GM10266 (cell line): ENCODE measurements at regions not wholly inside any gene's neighbourhood (a gene's known extent, or its start where the extent isn't known, plus 50 kb on each side); places are given as distances from the start of the nearest gene placed in this dataset.
"Not testable (repeated sequence)": the region's sequence is repeated elsewhere in the genome, so short reads cannot be mapped to it uniquely, and the experiment has no call there.

Source experiments
- DNase-seq: peaks from one replicate; pipeline ENCODE4 v3.0.0; 2012; ENCODE audit errors: extremely low spot score
- TF ChIP-seq, protein P1 (sequence below): IDR thresholded peaks from 2 replicates; pipeline ENCODE4 v1.5.1; 2012; ENCODE audit warnings: mild to moderate bottlenecking, low read depth; ENCODE audit not compliant: control insufficient read depth, insufficient read depth; ENCODE audit errors: missing control alignments

DNA sequence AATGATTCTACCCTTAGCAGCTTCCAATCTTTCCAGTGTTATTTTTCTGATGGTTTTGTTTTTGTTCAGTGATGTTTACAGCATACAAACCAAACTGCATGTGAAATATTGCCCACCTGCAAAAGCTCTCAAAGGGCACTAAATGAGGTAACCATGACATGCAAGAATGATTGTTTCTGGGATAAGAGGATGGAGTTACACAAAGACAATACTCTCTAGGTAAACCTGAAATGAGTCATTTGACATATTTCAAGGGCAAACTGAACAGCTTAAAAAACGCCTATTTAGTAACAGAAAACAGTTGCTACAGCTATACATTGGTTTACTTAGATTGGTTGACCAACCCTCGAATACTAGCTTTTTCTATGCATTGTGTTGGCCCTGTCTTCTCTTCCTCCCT, 481.7 kb downstream of the ZPLD1 start:
- TF ChIP-seq, protein P1, sequence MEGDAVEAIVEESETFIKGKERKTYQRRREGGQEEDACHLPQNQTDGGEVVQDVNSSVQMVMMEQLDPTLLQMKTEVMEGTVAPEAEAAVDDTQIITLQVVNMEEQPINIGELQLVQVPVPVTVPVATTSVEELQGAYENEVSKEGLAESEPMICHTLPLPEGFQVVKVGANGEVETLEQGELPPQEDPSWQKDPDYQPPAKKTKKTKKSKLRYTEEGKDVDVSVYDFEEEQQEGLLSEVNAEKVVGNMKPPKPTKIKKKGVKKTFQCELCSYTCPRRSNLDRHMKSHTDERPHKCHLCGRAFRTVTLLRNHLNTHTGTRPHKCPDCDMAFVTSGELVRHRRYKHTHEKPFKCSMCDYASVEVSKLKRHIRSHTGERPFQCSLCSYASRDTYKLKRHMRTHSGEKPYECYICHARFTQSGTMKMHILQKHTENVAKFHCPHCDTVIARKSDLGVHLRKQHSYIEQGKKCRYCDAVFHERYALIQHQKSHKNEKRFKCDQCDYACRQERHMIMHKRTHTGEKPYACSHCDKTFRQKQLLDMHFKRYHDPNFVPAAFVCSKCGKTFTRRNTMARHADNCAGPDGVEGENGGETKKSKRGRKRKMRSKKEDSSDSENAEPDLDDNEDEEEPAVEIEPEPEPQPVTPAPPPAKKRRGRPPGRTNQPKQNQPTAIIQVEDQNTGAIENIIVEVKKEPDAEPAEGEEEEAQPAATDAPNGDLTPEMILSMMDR = no peak
- DNase-seq = no peak

DNA sequence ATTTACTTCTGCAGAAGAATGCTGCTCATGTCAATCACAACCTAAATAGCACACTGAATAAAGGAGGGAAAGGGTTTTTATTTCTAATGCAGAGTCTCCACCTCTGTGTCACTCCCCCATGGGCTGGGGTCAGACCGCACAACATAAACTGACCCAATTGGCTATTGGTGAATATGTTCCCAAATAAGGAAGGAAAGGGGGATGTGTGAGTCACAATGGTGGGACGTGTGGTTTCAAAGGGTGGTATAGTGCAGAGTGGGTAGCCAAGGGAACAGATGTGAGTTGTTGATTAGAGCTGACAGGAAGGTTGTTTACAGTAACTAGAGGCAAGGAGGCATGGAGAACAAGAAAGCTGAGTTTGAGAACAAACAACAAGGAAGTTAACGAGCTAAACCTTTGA, 491.8 kb downstream of the ZPLD1 start:
- no peak for DNase-seq

DNA sequence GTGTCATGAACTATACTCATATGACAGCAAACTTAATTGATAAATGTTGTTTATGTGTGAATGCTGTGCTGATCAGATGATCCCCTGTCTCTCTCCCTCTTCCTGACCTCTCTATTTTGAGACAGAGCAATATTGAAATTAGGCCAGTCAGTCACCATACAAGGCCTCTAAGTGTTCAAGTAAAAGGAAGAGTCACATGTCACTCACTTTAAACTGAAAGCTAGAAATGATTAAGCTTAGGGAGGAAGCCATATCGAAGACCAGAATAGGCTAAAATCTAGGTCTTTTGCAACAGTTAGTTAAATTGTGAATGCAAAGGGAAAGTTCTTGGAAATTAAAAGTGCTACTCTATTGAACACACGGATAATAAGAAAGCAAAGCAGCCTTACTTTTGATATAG, 498.6 kb downstream of the ZPLD1 start:
- TF ChIP-seq, protein P1 = no peak
- no peak for DNase-seq

More for the DNA sequence above, 491.8 kb downstream of the ZPLD1 start:
- TF ChIP-seq, protein P1 = no peak

DNA sequence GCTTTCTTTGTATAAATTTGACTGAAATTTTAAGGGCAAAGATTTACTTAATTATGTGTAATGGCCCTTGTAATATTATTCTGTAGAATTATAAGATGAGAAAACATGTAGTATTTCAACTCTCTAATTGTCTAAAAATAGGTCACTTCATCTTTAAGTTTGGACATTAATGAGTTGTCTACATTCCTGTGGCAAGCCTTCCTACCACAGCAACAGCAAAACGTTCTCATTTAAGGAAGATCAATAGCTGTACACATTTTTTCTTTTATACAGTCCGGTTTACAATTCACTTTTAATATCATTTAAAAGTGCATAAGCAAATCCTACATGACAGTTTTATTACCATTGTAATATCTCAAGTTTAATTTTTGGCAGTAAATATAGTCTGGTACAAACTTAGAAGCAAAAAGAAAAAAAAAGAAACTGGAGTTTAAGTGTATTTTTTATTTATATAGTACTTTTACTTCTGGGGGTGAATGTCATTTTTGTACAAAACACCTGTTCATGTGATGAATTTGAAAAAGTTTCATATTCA, 501.8 kb downstream of the ZPLD1 start:
- DNase-seq = no peak

DNA sequence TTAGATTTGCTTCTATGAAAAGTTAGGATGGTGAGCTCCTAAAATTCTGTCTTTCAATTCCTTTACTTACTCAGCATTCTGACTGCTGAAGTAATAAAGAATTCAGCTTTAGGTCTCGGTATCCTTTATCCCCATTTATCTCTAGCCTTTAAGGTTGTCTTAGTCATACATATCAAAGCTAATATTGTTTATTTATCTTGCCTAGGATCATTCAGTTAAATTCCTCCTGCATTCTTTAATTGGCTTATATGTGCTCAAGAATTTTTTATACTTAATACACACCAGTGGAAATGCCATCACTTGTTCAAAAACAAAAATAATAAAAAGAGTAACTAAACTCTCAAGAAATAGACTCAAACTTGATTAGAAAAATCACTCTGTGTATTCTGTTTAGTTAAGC, 507.0 kb downstream of the ZPLD1 start:
- TF ChIP-seq, protein P1 = no peak
- DNase-seq = no peak

More for the DNA sequence above, 501.8 kb downstream of the ZPLD1 start:
- TF ChIP-seq, protein P1 = no peak

DNA sequence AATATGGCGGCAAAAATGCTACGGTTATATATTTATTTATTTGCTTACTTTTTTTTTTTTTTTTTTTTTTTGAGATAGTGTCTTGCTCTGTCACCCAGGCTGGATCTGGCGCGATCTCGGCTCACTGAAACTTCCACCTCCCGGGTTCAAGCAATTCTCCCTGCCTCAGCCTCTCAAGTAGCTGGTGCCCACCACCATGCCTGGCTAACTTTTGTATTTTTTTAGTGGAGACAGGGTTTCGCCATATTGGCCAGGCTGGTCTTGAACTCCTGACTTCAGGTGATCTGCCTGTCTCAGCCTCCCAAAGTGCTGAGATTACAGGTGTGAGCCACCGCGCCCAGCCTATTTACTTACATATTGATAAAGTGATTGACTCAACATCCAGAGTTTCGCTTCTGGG, 511.6 kb downstream of the ZPLD1 start:
- not testable (repeated sequence) for DNase-seq

DNA sequence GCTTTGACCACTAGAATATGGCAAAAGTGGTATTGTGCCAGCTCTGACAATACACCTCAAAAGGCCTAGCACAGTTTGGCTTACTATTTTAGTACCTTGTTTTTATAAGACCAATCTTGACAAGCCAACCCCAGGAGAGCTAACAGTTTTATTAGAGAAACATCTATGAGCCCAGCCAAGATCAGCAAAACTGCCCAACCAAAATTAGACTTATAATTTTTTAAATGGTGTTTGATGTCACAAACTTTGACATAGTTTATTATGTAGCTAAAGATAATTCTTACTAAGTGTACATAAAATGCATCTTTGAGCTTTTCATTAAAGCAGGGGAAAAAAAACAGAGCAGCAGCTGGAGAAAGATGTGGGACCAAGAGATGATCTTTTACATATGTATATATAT, 537.5 kb downstream of the ZPLD1 start:
- TF ChIP-seq, protein P1 = no peak
- DNase-seq = no peak

DNA sequence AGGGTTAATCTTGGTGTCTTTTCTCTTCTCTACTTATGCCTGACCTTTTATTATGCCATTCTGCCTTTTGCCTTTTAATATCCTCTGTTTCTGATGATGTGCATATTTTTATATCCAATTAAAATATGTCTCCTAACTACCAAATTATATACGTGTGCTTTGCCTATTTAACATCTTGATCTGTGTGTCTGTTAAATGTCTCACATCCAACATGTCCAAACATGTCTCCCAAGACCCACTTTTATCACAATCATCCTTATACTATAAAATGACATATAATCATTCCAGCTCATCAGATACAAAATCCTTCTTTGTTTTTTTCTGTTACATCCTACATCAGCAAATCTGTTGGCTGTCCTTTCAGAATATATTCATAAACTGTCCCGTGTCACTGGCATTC, 539.5 kb downstream of the ZPLD1 start:
- TF ChIP-seq, protein P1 = no peak
- no peak for DNase-seq
